ENCODE measurements at regions not wholly inside any gene's neighbourhood (a gene's known extent, or its start where the extent isn't known, plus 50 kb on each side); places are given as distances from the start of the nearest gene placed in this dataset.

GRCh38 chr4:163744861-163745260 lies 250.4 kb downstream of the TMA16 start:
- TF ChIP-seq ZNF121 (CRISPR knock-in tag; IDR thresholded peaks at IDR 0.05) (no peak), CTCF (IDR thresholded peaks at IDR 0.05) (no peak), IRF1 (CRISPR knock-in tag; IDR thresholded peaks at IDR 0.05) (no peak), ESRRA (CRISPR knock-in tag; IDR thresholded peaks at IDR 0.05; ENCODE audit: borderline replicate concordance) (no peak), E2F5 (CRISPR knock-in tag; IDR thresholded peaks at IDR 0.05) (no peak), ZNF232 (CRISPR knock-in tag; IDR thresholded peaks at IDR 0.05) (no peak), MAX (CRISPR knock-in tag; IDR thresholded peaks at IDR 0.05) (no peak), ZBTB43 (CRISPR knock-in tag; IDR thresholded peaks at IDR 0.05) (no peak), GABPB1 (CRISPR knock-in tag; IDR thresholded peaks at IDR 0.05) (no peak), HMGXB4 (CRISPR knock-in tag; IDR thresholded peaks at IDR 0.05) (no peak), TEAD1 (CRISPR knock-in tag; IDR thresholded peaks at IDR 0.05) (no peak), FOXJ3 (CRISPR knock-in tag; IDR thresholded peaks at IDR 0.05; ENCODE audit: borderline replicate concordance) (no peak), ELF4 (CRISPR knock-in tag; IDR thresholded peaks at IDR 0.05; ENCODE audit: low read depth) (no peak)

Measured in WTC11 (cell line).